Amygdala (tissue), 56 donors: ENCODE measurements at regions not wholly inside any gene's neighbourhood (a gene's known extent, or its start where the extent isn't known, plus 50 kb on each side); places are given as distances from the start of the nearest gene placed in this dataset.
"Not testable (repeated sequence)": the region's sequence is repeated elsewhere in the genome, so short reads cannot be mapped to it uniquely, and the experiment has no call there.

Experiments
- DNase-seq, 56 donors: peaks; one replicate each; lab custom pipeline; 2025; lab: John Stamatoyannopoulos, UW

DNA sequence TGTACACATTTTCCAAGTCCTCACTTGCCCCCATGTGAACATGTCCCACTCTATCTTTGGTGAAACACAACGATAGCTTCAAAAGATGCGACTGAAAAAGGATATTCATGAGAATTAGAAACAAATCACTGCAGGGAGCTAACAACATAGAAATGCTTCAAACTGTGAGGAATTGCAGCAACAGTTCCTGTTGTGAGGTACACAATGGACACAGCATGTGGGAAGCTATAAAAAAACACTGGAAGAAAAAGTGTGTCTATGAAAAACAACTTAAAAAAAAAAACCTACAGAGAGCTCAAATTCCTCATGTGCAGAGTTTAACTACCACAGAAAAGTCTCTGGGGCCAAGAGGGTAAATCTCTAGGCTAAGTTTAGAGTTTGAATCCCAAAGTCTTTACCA lies 51.6 kb upstream of the BLTP1 start:
- DNase-seq = no peak

DNA sequence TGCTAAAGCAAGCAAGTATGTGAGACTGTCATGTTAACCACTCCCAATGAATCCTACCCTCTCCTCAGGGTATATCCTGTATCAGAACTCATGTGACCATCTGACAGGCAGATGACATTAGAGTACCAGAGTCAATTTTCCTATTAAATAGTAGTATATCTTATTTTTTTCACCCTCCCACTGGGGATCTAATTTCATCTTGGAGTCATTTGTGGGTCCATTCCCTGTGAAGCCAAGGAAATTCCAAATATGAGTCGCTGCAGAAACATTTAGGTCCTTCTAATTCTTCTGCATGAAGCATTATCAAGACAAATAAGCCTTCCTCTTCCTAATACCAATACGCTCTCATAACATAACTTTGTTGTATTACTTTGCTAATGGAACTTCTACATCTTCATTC lies 52.2 kb upstream of the BLTP1 start:
- no peak for DNase-seq

DNA sequence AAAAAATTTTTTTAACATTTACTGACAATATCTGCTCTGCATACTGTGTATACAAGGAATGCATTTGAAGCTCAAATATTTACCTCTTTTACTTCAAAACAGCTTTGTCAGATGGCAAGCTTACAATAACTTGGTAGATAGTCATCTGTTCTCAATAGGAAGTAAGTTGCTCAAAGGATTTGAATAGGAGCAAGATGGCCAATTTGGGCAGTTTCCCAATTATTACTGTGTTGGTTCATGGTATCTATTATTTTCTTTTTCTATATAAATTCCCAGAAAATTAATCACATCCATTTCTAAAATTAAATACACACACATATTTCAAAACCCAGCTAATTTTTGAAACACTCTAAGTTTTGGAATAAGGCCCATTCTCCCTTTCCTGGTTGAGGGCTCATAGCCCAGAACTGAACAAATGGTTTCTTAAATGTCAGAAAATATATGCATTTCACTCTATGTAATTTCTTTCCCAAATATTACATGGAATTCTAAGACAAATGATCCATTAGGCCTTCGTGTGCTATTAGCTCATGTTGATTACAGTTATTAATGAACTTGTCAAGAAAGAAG lies 60.2 kb upstream of the BLTP1 start:
- no peak for DNase-seq

DNA sequence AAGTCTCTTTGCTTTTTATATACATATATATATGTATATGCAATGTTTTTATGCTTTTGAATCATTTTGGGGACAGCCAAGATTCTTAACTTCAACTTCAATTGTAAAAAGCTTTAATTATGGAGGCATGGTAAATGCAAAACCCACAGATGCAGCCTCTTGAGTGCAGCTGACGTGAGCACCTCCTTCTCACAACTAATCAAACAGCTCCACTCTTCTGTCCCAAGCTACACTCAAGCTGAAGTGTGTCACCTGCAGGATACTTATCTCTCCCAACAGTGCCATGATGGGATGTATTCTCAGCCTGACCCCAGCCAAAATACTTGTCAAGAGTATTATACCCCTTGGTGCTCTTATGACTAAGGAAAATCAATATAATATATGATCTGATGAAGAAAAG lies 60.7 kb upstream of the BLTP1 start:
- no peak for DNase-seq

DNA sequence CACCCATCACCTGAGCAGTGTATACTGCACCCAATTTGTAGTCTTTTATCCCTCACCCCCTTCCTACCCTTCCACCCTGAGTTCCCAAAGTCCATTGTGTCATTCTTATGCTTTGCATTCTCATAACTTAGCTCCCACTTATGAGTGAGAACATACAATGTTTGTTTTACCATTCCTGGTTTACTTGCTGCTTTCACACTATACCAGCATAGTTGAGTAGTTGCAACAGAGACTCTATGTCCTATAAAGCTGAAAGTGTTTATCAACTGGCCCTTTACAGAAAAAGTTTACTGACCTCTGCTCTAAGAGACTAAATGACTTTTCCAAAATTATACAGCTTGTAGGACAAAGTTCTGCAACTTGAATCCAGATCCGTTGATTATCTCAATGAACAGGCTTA lies 61.1 kb upstream of the BLTP1 start:
- DNase-seq = no peak

DNA sequence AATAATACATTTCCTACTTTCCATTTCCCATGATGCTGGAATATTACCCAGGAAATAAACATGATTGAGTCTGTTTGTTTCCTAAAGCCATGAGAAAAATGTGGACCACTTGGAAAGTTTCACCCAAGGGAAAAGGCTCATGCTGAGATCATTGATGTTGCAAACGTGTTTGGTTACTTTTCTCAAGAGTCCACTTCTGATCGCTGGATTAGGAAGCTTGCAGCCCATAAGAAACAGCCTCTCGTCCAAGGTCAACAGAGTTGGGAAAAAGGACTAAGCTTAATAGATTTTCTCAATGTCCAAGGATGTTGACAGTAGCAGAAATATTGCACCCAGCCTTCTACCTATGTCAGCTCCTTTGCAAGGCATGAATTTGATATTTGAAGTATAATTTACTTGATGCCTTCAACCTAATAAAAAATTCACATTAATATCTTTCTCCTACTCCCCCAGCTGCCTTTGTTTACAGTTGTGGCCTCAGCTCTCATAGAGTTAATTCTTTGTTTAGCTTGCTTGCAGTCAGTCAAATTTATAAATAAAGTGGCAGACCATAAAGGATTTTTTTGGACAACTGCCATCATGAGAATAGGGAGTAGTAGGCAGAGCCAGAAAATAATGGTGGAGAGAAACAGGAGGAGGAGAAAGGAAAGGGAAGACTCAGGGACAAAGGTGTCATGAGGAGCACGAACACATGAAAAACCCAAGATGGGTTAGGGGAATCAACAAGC lies 65.6 kb upstream of the BLTP1 start:
- no peak for DNase-seq

DNA sequence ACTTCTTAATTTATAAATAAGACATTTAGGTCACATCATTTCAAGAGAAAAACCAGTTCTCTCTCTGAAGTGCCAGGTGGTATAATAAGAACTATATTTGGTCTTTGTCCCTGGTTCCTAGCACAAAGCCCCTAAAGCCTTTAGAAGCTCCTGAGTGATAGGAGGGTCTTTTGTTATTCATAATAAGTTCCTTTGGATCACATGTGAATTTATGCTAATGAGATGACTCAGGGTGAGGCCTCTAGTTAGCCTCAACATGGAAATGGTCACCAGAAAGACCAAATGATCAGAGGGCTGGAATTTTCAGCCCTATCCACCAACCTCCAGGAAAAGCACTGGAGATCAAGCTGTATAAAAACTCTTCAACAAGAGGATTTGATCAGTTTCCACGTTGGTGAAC lies 68.1 kb upstream of the BLTP1 start:
- DNase-seq = no peak

DNA sequence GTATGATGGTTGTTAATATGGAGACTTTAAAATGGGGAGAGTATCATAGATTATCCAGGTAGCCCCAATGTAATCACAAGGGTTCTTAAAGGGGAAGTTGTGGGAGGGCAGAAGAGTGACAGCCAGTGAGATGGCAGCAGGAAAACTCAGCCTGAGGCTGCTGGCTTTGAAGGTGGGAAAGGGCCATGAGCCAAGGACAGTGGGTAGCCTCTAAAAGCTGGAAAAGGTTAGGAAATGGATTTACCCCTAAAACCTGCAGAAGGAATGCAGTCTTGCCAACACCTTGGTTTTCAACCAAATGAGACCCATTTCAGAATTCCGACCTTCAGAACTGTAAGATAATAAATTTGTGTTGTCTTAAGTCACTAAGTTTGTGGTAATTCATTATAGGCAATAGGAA lies 68.8 kb upstream of the BLTP1 start:
- DNase-seq = no peak

DNA sequence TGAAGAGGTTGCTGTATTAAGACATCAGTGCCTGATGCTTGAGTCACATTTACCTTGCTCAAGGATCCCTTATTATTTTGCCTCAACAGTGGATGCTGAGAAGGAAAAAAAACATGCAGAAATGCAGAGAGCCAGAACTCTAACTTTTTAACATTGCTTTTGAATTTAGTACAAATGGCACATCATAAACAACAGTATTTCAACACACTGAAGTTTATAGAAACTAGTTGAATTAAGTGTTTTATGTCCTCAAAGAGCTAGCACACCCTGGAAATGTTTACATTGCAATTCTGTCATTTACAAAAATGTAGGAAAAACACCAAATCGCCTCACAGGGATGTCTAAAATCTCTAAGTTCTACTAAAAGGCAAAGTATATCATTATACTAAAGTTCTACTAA lies 69.5 kb upstream of the BLTP1 start:
- DNase-seq = no peak

DNA sequence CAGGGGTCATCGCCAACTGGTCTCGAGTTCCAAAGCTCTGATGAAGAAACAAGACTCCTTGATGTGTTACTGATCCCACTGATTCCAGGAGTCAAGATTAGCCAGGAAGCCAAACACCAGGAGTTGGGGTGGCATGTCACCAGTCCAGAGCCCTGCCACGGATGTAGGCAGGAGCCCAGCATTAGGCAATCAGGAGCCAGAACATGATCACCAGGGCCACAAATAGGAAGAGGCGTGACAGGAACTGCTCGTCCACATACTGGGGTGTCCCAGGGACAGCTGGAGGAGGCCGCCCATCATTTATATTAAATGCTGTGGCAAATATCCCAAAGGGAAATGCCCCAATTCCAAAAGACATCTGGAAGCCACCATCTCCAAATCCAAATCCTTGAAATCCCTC lies 74.5 kb upstream of the BLTP1 start:
- not testable (repeated sequence) for DNase-seq

DNA sequence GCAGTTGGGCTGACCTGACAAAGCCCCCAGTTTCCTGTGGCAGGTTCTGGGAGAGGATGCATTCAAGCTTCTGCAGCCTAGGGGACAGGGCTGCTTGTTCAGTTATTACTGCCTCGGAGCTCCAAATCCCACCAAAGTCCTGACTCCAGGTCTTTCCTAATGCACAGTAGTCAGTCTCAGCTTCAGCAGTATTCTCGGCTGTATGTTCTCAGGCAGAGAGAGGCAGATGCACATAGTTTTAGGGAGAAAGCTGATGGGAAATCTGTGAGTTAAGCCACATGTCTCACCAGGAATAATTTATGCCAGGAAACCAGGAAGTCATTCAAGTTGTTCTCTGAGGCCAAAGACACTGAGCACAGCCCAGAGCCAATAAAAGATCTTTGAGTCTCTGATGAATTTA lies 75.3 kb upstream of the BLTP1 start:
- not testable (repeated sequence) for DNase-seq

DNA sequence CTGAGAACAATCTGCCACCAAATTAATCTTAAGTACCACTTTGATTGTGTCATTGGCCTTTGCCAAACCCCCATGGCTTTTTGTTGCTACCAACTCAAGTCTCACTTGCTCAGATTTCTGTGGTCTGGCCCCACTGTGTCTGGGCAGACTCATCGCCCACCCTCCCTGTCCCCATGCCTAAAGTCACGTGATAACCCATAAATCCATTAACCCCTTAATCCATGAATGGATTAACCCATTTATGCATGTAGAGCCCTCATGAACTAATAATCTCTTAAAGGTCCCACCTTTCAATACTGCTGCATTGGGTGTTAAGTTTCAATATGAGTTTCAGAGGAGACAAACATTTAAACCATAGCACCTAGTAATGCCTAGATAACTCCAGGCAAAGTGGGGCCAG lies 78.5 kb upstream of the BLTP1 start:
- DNase-seq = no peak

DNA sequence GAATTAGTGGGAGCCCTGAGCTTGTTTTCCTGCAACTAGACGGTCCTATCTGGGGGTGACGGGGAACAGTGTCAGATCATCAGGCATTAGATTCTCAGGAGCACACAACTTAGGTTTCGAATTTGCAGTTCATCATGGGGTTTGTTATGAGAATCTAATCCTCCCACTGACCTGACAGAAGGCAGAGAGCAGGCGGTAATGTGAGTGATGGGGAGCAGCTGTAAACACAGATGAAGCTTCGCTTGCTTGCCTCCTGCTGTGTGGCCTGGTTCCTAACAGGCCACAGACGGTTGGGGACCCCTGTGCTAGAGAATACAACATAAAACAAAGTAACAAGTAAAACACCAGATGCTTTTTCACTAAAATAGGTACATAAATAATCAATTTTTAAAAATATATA lies 86.2 kb upstream of the BLTP1 start:
- no peak for DNase-seq

DNA sequence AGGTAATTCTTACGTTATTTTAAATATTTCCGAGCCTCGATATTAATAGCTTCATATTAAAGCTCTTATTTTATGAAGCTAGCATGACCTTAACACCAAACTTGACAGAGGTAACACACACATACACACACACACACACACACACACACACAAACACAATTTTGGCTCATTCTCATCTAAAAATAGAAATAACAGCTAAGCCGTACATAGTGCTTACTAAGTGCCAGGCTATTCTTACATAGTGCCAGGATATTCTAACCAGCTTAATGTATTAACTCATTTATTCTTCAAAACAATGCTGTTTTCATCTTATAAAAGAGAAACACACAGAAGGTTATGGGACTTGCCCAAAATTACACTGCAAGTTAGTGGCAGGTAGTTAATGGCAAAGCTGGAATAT lies 87.0 kb upstream of the BLTP1 start:
- DNase-seq = no peak

DNA sequence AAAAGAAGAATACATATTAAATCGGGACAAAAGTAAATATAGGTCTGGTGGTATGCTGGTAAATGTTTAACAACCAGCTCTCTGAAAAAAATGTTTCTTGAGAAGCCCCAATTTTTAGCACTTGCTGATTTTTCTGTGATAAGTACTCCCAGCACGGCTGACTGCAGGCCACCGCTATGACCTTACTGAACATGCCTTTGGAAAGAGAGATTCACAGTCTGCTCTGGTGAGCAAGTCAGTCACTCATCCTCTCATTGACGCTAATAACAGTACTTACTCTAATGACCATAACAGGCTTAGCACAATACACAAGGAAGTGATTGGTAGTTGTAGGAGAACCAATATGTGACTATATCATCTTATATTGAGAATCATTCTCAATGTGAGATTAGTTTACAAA lies 98.9 kb upstream of the BLTP1 start:
- no peak for DNase-seq

DNA sequence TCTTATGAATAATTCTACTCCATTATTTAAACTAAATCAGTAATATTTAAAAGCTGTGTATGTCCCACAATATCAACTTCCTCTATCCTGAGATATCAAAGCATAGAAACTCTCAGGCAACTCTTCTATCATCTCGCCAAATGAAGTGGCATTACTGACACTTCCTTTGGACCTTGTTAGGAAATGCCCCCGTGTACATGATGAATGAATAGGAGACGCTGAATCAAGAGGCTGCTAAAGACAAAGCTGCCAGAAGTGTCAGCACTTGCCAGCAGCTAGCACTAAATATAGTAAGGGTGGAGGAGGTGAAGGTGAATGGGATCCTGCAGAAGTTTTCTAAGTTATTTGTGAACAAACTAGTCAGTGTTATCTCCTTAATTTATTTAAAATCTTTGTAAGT lies 99.5 kb upstream of the BLTP1 start:
- no peak for DNase-seq

DNA sequence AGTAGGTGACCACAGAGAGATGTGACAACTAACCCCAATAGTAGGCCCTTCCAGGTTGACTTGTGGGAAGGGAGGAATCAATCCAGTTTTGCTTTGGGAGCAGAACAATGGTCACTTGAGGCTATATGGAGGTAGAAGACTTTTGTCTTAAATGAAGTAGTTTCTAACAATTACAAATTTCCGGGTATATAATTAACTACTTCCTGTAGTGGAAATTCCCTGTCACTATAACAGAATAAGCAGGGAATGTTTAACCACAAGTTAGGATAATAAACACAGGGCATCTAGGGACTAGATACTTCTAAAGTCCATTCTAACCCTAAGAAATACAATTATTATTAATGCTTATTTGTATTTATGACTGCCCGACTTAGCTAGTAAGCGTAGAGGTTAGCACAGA lies 99.0 kb upstream of the TRPC3 start:
- DNase-seq = no peak

DNA sequence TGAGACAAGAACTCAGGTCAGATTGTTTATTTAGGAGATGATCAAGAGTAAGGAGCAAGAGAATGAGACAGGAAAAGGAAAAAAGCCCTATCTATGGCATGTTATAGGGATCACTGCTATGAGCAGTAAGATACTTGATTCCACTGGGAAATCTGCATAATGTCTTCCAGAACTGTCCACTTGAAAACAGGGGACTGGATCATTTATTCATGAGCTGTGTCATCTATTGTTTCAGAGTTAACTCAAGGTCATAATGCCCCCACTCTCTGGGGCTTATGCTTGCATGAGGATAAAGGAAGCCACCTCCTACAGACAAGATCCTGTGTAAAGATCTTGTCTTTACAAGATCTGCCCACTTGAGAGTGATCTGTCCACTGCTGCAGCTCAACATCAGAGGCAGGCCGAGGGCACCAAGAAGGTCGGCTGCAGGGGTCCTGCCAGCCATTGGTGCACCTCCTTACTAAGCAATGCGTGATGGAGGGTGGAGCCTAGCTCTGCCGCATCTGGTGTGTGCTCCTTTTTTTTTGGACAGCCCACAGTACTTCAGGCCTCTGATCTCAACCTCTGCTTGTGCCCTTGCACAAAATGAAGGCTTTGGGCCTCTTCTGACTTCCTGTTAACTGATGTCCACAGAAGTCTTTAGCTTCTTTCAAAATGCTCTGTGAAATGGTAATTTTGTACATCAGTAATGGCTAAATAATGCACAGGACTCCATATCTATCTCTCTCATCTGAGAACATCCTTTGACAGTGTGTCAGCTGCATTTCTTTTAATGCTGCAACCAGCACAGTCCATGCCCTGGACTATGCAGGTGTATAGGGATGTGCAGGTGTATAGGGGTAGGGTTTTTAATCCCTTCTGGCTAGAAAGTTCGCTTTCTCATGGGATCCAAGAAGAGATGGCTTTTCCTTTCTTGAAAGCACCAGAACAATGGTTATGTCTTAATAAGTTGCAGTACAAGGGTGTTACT lies 95.9 kb upstream of the TRPC3 start:
- DNase-seq = no peak

DNA sequence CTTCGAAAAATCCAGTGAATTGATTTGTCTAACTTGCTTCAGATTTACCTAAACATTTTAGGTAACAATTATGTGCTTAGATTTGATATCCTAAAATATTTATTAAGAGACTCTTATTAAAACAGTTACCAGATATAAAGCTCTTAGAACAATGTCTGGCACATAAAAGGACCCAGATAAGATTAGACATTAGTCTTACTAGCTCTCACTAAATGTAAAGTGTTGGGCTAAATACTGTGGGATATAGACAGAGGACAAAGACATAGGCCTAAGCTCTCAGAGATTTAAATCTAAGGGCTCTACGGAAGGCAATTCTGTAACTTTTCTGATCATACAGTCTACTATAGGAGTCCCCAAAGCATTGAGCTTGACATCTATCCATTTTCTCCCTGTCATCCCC lies 94.4 kb upstream of the TRPC3 start:
- DNase-seq = no peak

DNA sequence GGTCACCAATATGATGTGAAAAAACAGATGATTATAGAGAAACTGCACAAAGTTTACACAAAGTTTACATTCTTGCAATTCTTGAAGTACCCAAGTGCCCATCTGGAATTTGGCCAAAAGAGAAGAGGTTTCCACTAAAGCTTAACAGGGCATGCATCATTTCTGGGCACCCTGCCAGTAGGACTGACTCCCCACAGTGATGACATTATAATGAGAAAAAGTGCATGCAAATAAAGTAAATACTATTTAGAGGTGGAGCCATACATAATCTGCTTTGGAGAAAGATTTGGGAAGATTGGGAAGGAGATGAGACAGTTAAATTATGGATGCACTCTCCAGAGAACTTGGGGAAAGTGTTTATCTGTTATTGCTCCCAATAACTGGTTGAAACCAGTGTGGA lies 93.7 kb upstream of the TRPC3 start:
- peak in 3 of 56 donors; percentile 1 to 48 (median 1) for DNase-seq

DNA sequence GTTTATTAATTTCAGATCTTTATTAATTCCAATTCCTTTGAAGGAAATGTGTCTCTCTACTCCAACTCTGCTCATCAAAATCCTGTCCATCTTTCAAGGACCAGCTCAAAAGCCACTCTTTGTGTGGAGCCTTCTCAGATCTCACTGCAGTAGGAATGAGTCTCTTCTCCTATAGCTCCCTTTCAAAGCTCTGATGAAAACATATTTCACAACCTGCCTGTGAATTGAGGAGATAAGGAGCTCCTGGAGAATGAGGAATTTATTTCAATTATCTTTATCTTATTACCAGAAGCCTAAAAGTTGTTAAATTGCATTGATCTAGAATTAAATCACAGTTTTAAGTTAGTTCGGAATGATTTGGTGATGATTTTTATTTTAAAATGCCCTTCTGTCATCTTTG lies 92.6 kb upstream of the TRPC3 start:
- DNase-seq = no peak

DNA sequence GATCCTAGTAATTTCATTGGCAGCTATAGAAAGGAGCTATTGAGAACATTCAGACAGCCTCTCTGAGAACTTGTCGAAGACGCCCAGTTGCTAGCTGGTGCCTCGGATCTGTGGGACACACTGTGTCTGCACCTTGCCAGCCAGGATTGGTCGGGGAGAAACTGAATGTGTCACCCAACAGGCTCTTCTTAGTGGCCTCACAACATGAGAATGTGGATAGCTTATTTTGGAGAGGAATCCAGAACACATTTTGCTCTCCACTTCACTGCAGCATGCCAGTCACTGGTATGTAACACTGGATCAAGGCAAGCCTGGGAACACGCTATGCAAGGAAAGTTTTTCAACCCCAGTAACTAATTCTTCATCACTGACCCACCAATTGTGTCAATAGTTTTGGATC lies 89.5 kb upstream of the TRPC3 start:
- no peak for DNase-seq
